ENCODE measurements at regions not wholly inside any gene's neighbourhood (a gene's known extent, or its start where the extent isn't known, plus 50 kb on each side); places are given as distances from the start of the nearest gene placed in this dataset.

GRCh38 chr5:32506201-32506661 lies 61.7 kb upstream of the ZFR start:
- TF ChIP-seq POLR2AphosphoS5 (IDR thresholded peaks at IDR 0.05; ENCODE audit: low read depth, low read length) (no peak), TCF7L2 (IDR thresholded peaks at IDR 0.05; ENCODE audit: low read depth, low read length) (no peak), SIN3A (IDR thresholded peaks at IDR 0.05; ENCODE audit: borderline replicate concordance, insufficient read depth, low read depth, low read length) (no peak)
- TF ChIP-seq, protein P1, sequence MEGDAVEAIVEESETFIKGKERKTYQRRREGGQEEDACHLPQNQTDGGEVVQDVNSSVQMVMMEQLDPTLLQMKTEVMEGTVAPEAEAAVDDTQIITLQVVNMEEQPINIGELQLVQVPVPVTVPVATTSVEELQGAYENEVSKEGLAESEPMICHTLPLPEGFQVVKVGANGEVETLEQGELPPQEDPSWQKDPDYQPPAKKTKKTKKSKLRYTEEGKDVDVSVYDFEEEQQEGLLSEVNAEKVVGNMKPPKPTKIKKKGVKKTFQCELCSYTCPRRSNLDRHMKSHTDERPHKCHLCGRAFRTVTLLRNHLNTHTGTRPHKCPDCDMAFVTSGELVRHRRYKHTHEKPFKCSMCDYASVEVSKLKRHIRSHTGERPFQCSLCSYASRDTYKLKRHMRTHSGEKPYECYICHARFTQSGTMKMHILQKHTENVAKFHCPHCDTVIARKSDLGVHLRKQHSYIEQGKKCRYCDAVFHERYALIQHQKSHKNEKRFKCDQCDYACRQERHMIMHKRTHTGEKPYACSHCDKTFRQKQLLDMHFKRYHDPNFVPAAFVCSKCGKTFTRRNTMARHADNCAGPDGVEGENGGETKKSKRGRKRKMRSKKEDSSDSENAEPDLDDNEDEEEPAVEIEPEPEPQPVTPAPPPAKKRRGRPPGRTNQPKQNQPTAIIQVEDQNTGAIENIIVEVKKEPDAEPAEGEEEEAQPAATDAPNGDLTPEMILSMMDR (IDR thresholded peaks at IDR 0.05): no peak
- TF ChIP-seq, protein P2, sequence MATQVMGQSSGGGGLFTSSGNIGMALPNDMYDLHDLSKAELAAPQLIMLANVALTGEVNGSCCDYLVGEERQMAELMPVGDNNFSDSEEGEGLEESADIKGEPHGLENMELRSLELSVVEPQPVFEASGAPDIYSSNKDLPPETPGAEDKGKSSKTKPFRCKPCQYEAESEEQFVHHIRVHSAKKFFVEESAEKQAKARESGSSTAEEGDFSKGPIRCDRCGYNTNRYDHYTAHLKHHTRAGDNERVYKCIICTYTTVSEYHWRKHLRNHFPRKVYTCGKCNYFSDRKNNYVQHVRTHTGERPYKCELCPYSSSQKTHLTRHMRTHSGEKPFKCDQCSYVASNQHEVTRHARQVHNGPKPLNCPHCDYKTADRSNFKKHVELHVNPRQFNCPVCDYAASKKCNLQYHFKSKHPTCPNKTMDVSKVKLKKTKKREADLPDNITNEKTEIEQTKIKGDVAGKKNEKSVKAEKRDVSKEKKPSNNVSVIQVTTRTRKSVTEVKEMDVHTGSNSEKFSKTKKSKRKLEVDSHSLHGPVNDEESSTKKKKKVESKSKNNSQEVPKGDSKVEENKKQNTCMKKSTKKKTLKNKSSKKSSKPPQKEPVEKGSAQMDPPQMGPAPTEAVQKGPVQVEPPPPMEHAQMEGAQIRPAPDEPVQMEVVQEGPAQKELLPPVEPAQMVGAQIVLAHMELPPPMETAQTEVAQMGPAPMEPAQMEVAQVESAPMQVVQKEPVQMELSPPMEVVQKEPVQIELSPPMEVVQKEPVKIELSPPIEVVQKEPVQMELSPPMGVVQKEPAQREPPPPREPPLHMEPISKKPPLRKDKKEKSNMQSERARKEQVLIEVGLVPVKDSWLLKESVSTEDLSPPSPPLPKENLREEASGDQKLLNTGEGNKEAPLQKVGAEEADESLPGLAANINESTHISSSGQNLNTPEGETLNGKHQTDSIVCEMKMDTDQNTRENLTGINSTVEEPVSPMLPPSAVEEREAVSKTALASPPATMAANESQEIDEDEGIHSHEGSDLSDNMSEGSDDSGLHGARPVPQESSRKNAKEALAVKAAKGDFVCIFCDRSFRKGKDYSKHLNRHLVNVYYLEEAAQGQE (IDR thresholded peaks at IDR 0.05; ENCODE audit: insufficient read depth in 1 of 2, low read depth in 2 of 2, low read length in 1 of 2): no peak
